Stomach (tissue), 4 donors: ENCODE measurements at regions not wholly inside any gene's neighbourhood (a gene's known extent, or its start where the extent isn't known, plus 50 kb on each side); places are given as distances from the start of the nearest gene placed in this dataset.

Source experiments
- CTCF ChIP-seq, 7 experiments: fragments of 450-650 bp in 4 of 7; fragments of 200-600 bp in 3 of 7; sonication (generic) in 3 of 7; IDR thresholded peaks; one replicate each; pipeline ENCODE4 v1.5.1; 2016 to 2019; ENCODE audit warnings: antibody characterized with exemption in 7 of 7, control low read depth in 2 of 7, mild to moderate bottlenecking in 1 of 7
- POLR2A ChIP-seq, 4 donors: fragments of 450-650 bp; IDR thresholded peaks; one replicate each; pipeline ENCODE4 v1.6.1; 2016; ENCODE audit warnings: antibody characterized with exemption in 4 of 4, control low read depth in 2 of 4, mild to moderate bottlenecking in 1 of 4, moderate library complexity in 1 of 4

GRCh38 chrX:555725-556666, 74.6 kb upstream of the SHOX start:
- TF ChIP-seq CTCF (IDR thresholded peaks at IDR 0.05) (no peak), POLR2A (IDR thresholded peaks at IDR 0.05) (no peak)
